ENCODE measurements at regions not wholly inside any gene's neighbourhood (a gene's known extent, or its start where the extent isn't known, plus 50 kb on each side); places are given as distances from the start of the nearest gene placed in this dataset.
"Not testable (repeated sequence)": the region's sequence is repeated elsewhere in the genome, so short reads cannot be mapped to it uniquely, and the experiment has no call there.

GRCh38 chr16:59356709-59357108, 622.6 kb upstream of the GOT2 start:
- ChIA-PET CTCF (no interaction called here), POLR2A (interaction anchor here (0.5 kb wide), 1 partner anchor 21 kb away, joined by 3 read pairs; no protein-coding TSS in a partner anchor)
- no peaks in the 10 kb centered on the region for H3K9me3 Mint-ChIP-seq (ENCODE audit: insufficient read depth)
- H3K27ac Mint-ChIP-seq, result no peak overlapping the region
- ATAC-seq (no peak), DNase-seq (no peak)
- no peaks in the 10 kb centered on the region for H3K27me3 Mint-ChIP-seq (ENCODE audit: low read depth)
- H3K36me3 Mint-ChIP-seq (ENCODE audit: low read depth), result no peaks in the 10 kb centered on the region
- H3K4me3 Mint-ChIP-seq, result no peak overlapping the region
- no peaks in the 10 kb centered on the region for H3K4me1 Mint-ChIP-seq (ENCODE audit: low read depth)

GRCh38 chr16:59356144-59356543, 622.0 kb upstream of the GOT2 start:
- Mint-ChIP-seq H3K4me1 (ENCODE audit: low read depth) (no peaks in the 10 kb centered on the region), H3K9me3 (ENCODE audit: insufficient read depth) (no peaks in the 10 kb centered on the region), H3K36me3 (ENCODE audit: low read depth) (no peaks in the 10 kb centered on the region), H3K4me3 (no peak overlapping the region), H3K27me3 (ENCODE audit: low read depth) (no peaks in the 10 kb centered on the region), H3K27ac (no peak overlapping the region)
- ATAC-seq (no peak), DNase-seq (no peak)
- POLR2A ChIA-PET, result interaction anchor here (0.5 kb wide), 1 partner anchor 20 kb away, joined by 3 read pairs; no protein-coding TSS in a partner anchor
- CTCF ChIA-PET, result no interaction called here

- H3K27me3 Mint-ChIP-seq (ENCODE audit: low read depth), result no peaks in the 10 kb centered on the region
- no peak for DNase-seq
- no peak for ATAC-seq
- ChIA-PET POLR2A (no interaction called here), CTCF (no interaction called here)
- H3K9me3 Mint-ChIP-seq (ENCODE audit: insufficient read depth), result no peaks in the 10 kb centered on the region
- no peak overlapping the region for H3K4me3 Mint-ChIP-seq
- no peaks in the 10 kb centered on the region for H3K4me1 Mint-ChIP-seq (ENCODE audit: low read depth)
- no peak overlapping the region for H3K27ac Mint-ChIP-seq
- H3K36me3 Mint-ChIP-seq (ENCODE audit: low read depth), result no peaks in the 10 kb centered on the region
Observed at GRCh38 chr16:59355704-59356103, 621.6 kb upstream of the GOT2 start.

- POLR2A ChIA-PET, result no interaction called here
- CTCF ChIA-PET, result no interaction called here
Observed at GRCh38 chr16:59351305-59351903, 617.3 kb upstream of the GOT2 start.

GRCh38 chr16:59350670-59351069, 616.6 kb upstream of the GOT2 start:
- Mint-ChIP-seq H3K27me3 (ENCODE audit: low read depth) (no peaks in the 10 kb centered on the region), H3K9me3 (ENCODE audit: insufficient read depth) (no peaks in the 10 kb centered on the region), H3K4me3 (no peak overlapping the region), H3K27ac (no peak overlapping the region), H3K36me3 (ENCODE audit: low read depth) (no peaks in the 10 kb centered on the region), H3K4me1 (ENCODE audit: low read depth) (no peaks in the 10 kb centered on the region)
- ATAC-seq (no peak), DNase-seq (no peak)
- CTCF ChIA-PET, result no interaction called here
- POLR2A ChIA-PET, result no interaction called here

More at GRCh38 chr16:59351305-59351903, 617.3 kb upstream of the GOT2 start:
- DNase-seq (no peak), ATAC-seq (no peak)
- Mint-ChIP-seq H3K4me1 (ENCODE audit: low read depth) (no peaks in the 10 kb centered on the region), H3K4me3 (no peak overlapping the region), H3K27me3 (ENCODE audit: low read depth) (no peaks in the 10 kb centered on the region), H3K27ac (no peak overlapping the region), H3K9me3 (ENCODE audit: insufficient read depth) (no peaks in the 10 kb centered on the region), H3K36me3 (ENCODE audit: low read depth) (no peaks in the 10 kb centered on the region)

GRCh38 chr16:59342669-59343068, 608.6 kb upstream of the GOT2 start:
- Mint-ChIP-seq H3K27ac (no peak overlapping the region), H3K4me1 (ENCODE audit: low read depth) (no peaks in the 10 kb centered on the region), H3K27me3 (ENCODE audit: low read depth) (no peaks in the 10 kb centered on the region), H3K36me3 (ENCODE audit: low read depth) (no peaks in the 10 kb centered on the region), H3K9me3 (ENCODE audit: insufficient read depth) (no peaks in the 10 kb centered on the region), H3K4me3 (no peak overlapping the region)
- no peak for DNase-seq
- ChIA-PET POLR2A (no interaction called here), CTCF (no interaction called here)
- ATAC-seq, result no peak

GRCh38 chr16:59341368-59341767, 607.3 kb upstream of the GOT2 start:
- no peaks in the 10 kb centered on the region for H3K27me3 Mint-ChIP-seq (ENCODE audit: low read depth)
- H3K27ac Mint-ChIP-seq, result no peak overlapping the region
- H3K4me1 Mint-ChIP-seq (ENCODE audit: low read depth), result no peaks in the 10 kb centered on the region
- ATAC-seq (no peak), DNase-seq (no peak)
- CTCF ChIA-PET, result no interaction called here
- H3K9me3 Mint-ChIP-seq (ENCODE audit: insufficient read depth), result no peaks in the 10 kb centered on the region
- POLR2A ChIA-PET, result no interaction called here
- H3K36me3 Mint-ChIP-seq (ENCODE audit: low read depth), result no peaks in the 10 kb centered on the region
- no peak overlapping the region for H3K4me3 Mint-ChIP-seq

GRCh38 chr16:59339871-59340270, 605.8 kb upstream of the GOT2 start:
- Mint-ChIP-seq H3K27ac (no peak overlapping the region), H3K4me3 (no peak overlapping the region), H3K36me3 (ENCODE audit: low read depth) (no peaks in the 10 kb centered on the region), H3K9me3 (ENCODE audit: insufficient read depth) (no peaks in the 10 kb centered on the region), H3K27me3 (ENCODE audit: low read depth) (no peaks in the 10 kb centered on the region), H3K4me1 (ENCODE audit: low read depth) (no peaks in the 10 kb centered on the region)
- ATAC-seq (no peak), DNase-seq (no peak)
- ChIA-PET CTCF (no interaction called here), POLR2A (no interaction called here)

- no peaks in the 10 kb centered on the region for H3K4me1 Mint-ChIP-seq (ENCODE audit: low read depth)
- no peak overlapping the region for H3K27ac Mint-ChIP-seq
- no peak for DNase-seq
- H3K4me3 Mint-ChIP-seq, result no peak overlapping the region
- H3K9me3 Mint-ChIP-seq (ENCODE audit: insufficient read depth), result no peaks in the 10 kb centered on the region
- ChIA-PET POLR2A (interaction anchor here (0.6 kb wide), 1 partner anchor 20 kb away, joined by 3 read pairs; no protein-coding TSS in a partner anchor), CTCF (no interaction called here)
- ATAC-seq, result no peak
- H3K27me3 Mint-ChIP-seq (ENCODE audit: low read depth), result no peaks in the 10 kb centered on the region
- no peaks in the 10 kb centered on the region for H3K36me3 Mint-ChIP-seq (ENCODE audit: low read depth)
Observed at GRCh38 chr16:59336136-59336695, 602.1 kb upstream of the GOT2 start.

- H3K4me3 Mint-ChIP-seq; DNase-seq; H3K36me3 Mint-ChIP-seq (ENCODE audit: low read depth); H3K27me3 Mint-ChIP-seq (ENCODE audit: low read depth); CTCF ChIA-PET; POLR2A ChIA-PET; H3K9me3 Mint-ChIP-seq (ENCODE audit: insufficient read depth); H3K27ac Mint-ChIP-seq; H3K4me1 Mint-ChIP-seq (ENCODE audit: low read depth); ATAC-seq: not testable (repeated sequence)
Observed at GRCh38 chr16:59331708-59332107, 597.6 kb upstream of the GOT2 start.

GRCh38 chr16:59330019-59330670, 596.0 kb upstream of the GOT2 start:
- no peaks in the 10 kb centered on the region for H3K36me3 Mint-ChIP-seq (ENCODE audit: low read depth)

GRCh38 chr16:59328961-59329360, 594.8 kb upstream of the GOT2 start:
- POLR2A ChIA-PET, result no interaction called here
- Mint-ChIP-seq H3K4me1 (ENCODE audit: low read depth) (no peaks in the 10 kb centered on the region), H3K27ac (no peak overlapping the region), H3K27me3 (ENCODE audit: low read depth) (no peaks in the 10 kb centered on the region), H3K9me3 (ENCODE audit: insufficient read depth) (no peaks in the 10 kb centered on the region), H3K4me3 (no peak overlapping the region), H3K36me3 (ENCODE audit: low read depth) (no peaks in the 10 kb centered on the region)
- ATAC-seq (no peak), DNase-seq (no peak)
- CTCF ChIA-PET, result no interaction called here

More at GRCh38 chr16:59330019-59330670, 596.0 kb upstream of the GOT2 start:
- no peak overlapping the region for H3K4me3 Mint-ChIP-seq
- CTCF ChIA-PET, result no interaction called here
- DNase-seq, result no peak
- ATAC-seq, result no peak
- POLR2A ChIA-PET, result no interaction called here
- H3K4me1 Mint-ChIP-seq (ENCODE audit: low read depth), result no peaks in the 10 kb centered on the region
- H3K9me3 Mint-ChIP-seq (ENCODE audit: insufficient read depth), result no peaks in the 10 kb centered on the region
- no peaks in the 10 kb centered on the region for H3K27me3 Mint-ChIP-seq (ENCODE audit: low read depth)
- H3K27ac Mint-ChIP-seq, result no peak overlapping the region
